Endodermal cell (in vitro differentiated cells): ENCODE measurements at regions not wholly inside any gene's neighbourhood (a gene's known extent, or its start where the extent isn't known, plus 50 kb on each side); places are given as distances from the start of the nearest gene placed in this dataset.

Experiments used
- DNase-seq: peaks from one replicate; pipeline ENCODE4 v3.0.0-alpha.2; 2017
- H3K27ac ChIP-seq: 2 replicates; pipeline ENCODE4 v1.5.1; 2013; ENCODE audit warnings: mild to moderate bottlenecking, low read depth, low read length, moderate library complexity
- H3K27me3 ChIP-seq: 2 replicates; pipeline ENCODE4 v1.6.1; 2013; ENCODE audit warnings: mild to moderate bottlenecking, low read length, moderate library complexity; ENCODE audit not compliant: insufficient read depth, control insufficient read depth, poor library complexity, severe bottlenecking
- H3K36me3 ChIP-seq: 2 replicates; pipeline ENCODE4 v1.7.0; 2013; ENCODE audit warnings: mild to moderate bottlenecking, low read length, moderate library complexity; ENCODE audit not compliant: control insufficient read depth, insufficient read depth
- H3K4me1 ChIP-seq: one replicate; pipeline ENCODE4 v1.7.0; 2013; ENCODE audit warnings: low read length; ENCODE audit not compliant: control insufficient read depth, insufficient read depth
- H3K4me3 ChIP-seq: 2 replicates; pipeline ENCODE4 v1.5.1; 2013; ENCODE audit warnings: mild to moderate bottlenecking, low read length, moderate library complexity
- H3K9ac ChIP-seq: 2 replicates; pipeline ENCODE4 v1.6.1; 2013; ENCODE audit warnings: mild to moderate bottlenecking, low read length, moderate library complexity; ENCODE audit not compliant: poor library complexity, severe bottlenecking; ENCODE audit errors: extremely low read depth
- H3K9me3 ChIP-seq: 2 replicates; pipeline ENCODE4 v1.6.1; 2013; ENCODE audit warnings: mild to moderate bottlenecking, low read length, moderate library complexity; ENCODE audit not compliant: control insufficient read depth
- H3K27ac Mint-ChIP-seq: 2 replicates; pipeline ENCODE4 v1.8.0; 2020; ENCODE audit warnings: mixed read lengths
- H3K27me3 Mint-ChIP-seq: 2 replicates; pipeline ENCODE4 v1.8.0; 2021; ENCODE audit warnings: mild to moderate bottlenecking, mixed read lengths; ENCODE audit not compliant: insufficient read depth
- H3K36me3 Mint-ChIP-seq: 2 replicates; pipeline ENCODE4 v1.8.0; 2020; ENCODE audit warnings: low read depth, mixed read lengths
- H3K4me1 Mint-ChIP-seq: 2 replicates; pipeline ENCODE4 v1.8.0; 2020; ENCODE audit warnings: mixed read lengths
- H3K4me3 Mint-ChIP-seq: 2 replicates; pipeline ENCODE4 v1.8.0; 2020; ENCODE audit warnings: mild to moderate bottlenecking, moderate library complexity, mixed read lengths
- H3K9me3 Mint-ChIP-seq: 2 replicates; pipeline ENCODE4 v1.8.0; 2020; ENCODE audit warnings: mild to moderate bottlenecking, mixed read lengths
- WGBS, 2 experiments: methylation state at CpG; one replicate each; pipeline versions ENCODE4 v1.1.5 to v1.1.7; 2013; ENCODE audit warnings: missing lambda C conversion rate in 2 of 2, mixed read lengths in 1 of 2; ENCODE audit not compliant: insufficient coverage in 1 of 2, insufficient read length in 1 of 2; 5-methylcytosine and 5-hydroxymethylcytosine counted together
- TF ChIP-seq, protein P1 (sequence below): fragments of 200-600 bp; sonication (generic); conservative IDR thresholded peaks from 2 replicates; pipeline ENCODE4 v1.5.0; 2021; ENCODE audit warnings: antibody characterized with exemption, mild to moderate bottlenecking

DNA sequence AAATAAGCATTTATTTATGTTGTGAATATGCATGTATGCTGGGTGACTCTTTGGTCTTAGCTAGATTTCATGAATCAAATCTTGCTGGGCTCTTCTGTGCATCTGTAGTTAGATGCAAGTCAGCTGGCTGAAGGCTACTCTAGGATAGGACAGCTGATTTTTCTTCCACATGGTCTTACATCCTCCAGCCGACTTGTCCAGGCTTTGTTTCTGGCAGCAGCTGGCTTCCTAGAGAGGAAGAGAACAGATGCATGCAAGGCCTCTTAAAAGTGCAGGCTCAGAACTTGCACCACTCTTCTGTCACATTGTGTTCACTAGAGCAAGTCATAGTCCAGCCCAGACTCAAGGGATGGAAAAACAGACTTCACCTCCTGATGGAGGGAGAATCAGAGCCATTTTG is 435.4 kb upstream of the STXBP6 start:
- H3K4me1 Mint-ChIP-seq: peaks cover 1% of the 10 kb centered on the region
- no peak for DNase-seq
- Histone ChIP-seq H3K9ac (no peak overlapping the region), H3K4me1 (no peaks in the 10 kb centered on the region), H3K27ac (no peak overlapping the region), H3K27me3 (no peaks in the 10 kb centered on the region), H3K9me3 (no peaks in the 10 kb centered on the region), H3K36me3 (no peaks in the 10 kb centered on the region), H3K4me3 (no peak overlapping the region)
- H3K36me3 Mint-ChIP-seq: no peaks in the 10 kb centered on the region
- H3K4me3 Mint-ChIP-seq: no peak overlapping the region
- no peaks in the 10 kb centered on the region for H3K27me3 Mint-ChIP-seq
- TF ChIP-seq, protein P1, sequence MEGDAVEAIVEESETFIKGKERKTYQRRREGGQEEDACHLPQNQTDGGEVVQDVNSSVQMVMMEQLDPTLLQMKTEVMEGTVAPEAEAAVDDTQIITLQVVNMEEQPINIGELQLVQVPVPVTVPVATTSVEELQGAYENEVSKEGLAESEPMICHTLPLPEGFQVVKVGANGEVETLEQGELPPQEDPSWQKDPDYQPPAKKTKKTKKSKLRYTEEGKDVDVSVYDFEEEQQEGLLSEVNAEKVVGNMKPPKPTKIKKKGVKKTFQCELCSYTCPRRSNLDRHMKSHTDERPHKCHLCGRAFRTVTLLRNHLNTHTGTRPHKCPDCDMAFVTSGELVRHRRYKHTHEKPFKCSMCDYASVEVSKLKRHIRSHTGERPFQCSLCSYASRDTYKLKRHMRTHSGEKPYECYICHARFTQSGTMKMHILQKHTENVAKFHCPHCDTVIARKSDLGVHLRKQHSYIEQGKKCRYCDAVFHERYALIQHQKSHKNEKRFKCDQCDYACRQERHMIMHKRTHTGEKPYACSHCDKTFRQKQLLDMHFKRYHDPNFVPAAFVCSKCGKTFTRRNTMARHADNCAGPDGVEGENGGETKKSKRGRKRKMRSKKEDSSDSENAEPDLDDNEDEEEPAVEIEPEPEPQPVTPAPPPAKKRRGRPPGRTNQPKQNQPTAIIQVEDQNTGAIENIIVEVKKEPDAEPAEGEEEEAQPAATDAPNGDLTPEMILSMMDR: no peak
- no peaks in the 10 kb centered on the region for H3K9me3 Mint-ChIP-seq
- no peak overlapping the region for H3K27ac Mint-ChIP-seq
- WGBS, 2 experiments: 80 to 84% methylated on average over 1 of the region's 1 CpG

DNA sequence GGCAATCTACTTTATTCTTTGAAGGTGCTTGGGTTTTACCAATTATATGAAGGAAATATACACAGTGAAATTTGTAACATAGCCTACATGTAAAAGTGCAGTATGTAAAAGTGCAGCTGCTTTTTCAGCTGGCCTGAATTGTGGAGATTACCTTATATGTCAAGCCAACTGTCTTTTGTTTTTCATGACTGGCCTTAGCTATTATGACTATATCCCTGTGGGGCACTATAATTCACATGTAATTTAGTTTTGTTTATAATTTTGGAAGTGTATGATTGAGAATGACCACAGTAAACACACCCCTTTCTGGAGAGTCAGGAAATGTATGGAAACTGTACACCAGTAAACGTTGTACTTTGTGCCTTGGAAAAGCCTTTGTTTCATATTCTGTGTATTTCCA is 435.0 kb upstream of the STXBP6 start:
- no peak overlapping the region for H3K4me3 Mint-ChIP-seq
- no peak for DNase-seq
- H3K4me1 Mint-ChIP-seq: peaks cover 1% of the 10 kb centered on the region
- no peaks in the 10 kb centered on the region for H3K36me3 ChIP-seq
- WGBS, 2 experiments: 89% methylated on average over 1 of the region's 1 CpG; no CpG with 5 or more reads in 1 of the 2 experiments
- H3K9me3 Mint-ChIP-seq: no peaks in the 10 kb centered on the region
- H3K9ac ChIP-seq: no peak overlapping the region
- TF ChIP-seq, protein P1: no peak
- no peak overlapping the region for H3K27ac ChIP-seq
- H3K4me3 ChIP-seq: no peak overlapping the region
- no peaks in the 10 kb centered on the region for H3K27me3 ChIP-seq
- H3K36me3 Mint-ChIP-seq: no peaks in the 10 kb centered on the region
- H3K27ac Mint-ChIP-seq: no peak overlapping the region
- H3K27me3 Mint-ChIP-seq: no peaks in the 10 kb centered on the region
- no peaks in the 10 kb centered on the region for H3K9me3 ChIP-seq
- H3K4me1 ChIP-seq: no peaks in the 10 kb centered on the region

DNA sequence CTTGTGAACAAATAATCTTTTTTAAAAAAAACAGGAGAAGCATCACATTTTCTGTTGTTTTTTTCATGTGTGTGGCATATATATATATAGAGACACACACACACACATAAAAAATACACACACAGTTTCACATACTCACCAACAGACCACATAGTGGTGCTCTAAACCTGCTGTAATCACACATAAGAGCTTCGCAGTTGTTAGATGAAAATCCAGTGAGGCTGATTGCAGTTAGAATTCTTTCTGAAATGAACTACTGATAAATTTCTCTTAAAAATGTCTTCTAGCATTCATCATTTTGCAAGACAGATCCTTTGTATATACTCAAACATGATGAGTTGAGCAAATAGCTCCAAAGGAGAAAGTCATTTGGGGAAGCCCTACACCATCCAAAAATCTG is 434.3 kb upstream of the STXBP6 start:
- DNase-seq: no peak
- H3K4me1 ChIP-seq: no peaks in the 10 kb centered on the region
- Mint-ChIP-seq H3K27ac (no peak overlapping the region), H3K27me3 (no peaks in the 10 kb centered on the region), H3K4me3 (no peak overlapping the region), H3K9me3 (no peaks in the 10 kb centered on the region), H3K36me3 (no peaks in the 10 kb centered on the region), H3K4me1 (peaks cover 1% of the 10 kb centered on the region)
- no peaks in the 10 kb centered on the region for H3K36me3 ChIP-seq
- H3K9me3 ChIP-seq: no peaks in the 10 kb centered on the region
- H3K4me3 ChIP-seq: no peak overlapping the region
- no peak overlapping the region for H3K9ac ChIP-seq
- H3K27ac ChIP-seq: no peak overlapping the region
- TF ChIP-seq, protein P1: peak; percentile 22
- 100% methylated on average over 1 of the region's 1 CpG; no CpG with 5 or more reads in 1 of the 2 experiments for WGBS, 2 experiments
- no peaks in the 10 kb centered on the region for H3K27me3 ChIP-seq
